ENCODE measurements at regions not wholly inside any gene's neighbourhood (a gene's known extent, or its start where the extent isn't known, plus 50 kb on each side); places are given as distances from the start of the nearest gene placed in this dataset.
"Not testable (repeated sequence)": the region's sequence is repeated elsewhere in the genome, so short reads cannot be mapped to it uniquely, and the experiment has no call there.

DNA sequence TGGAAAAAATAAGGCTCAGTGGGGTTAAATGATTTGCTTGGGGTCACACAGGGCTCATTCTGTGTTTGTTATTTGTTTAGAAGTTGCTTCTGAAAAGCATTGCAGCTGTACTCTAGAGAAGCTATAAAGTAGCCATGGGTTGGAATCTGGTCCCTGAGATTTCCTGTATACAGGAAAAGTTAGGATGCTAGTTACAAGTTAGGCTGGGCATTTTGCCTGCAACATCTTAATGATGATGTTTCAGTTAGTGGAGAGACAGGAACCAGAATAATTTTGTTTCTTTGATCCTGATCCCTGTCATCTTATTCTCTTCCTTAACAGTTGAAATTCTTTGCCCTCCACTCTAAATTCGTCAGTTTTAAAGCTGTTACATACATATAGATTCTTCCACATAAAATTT is 445.3 kb downstream of the OTOL1 start:
- H3K36me3 ChIP-seq (ENCODE audit: low read depth, low read length), result no peaks in the 10 kb centered on the region
- DNase-seq (no peak), ATAC-seq (no peak)
- BruUV-seq (replicated peaks), result no TSS peak
- no peaks in the 10 kb centered on the region for H3K79me2 ChIP-seq (ENCODE audit: low read length)
- H3K4me1 ChIP-seq (ENCODE audit: insufficient read depth, low read length), result 0 out of 2 replicates have a peak, but pooled peaks cover 7% of the 10 kb centered on the region
- H3K9me3 ChIP-seq (ENCODE audit: low read length), result no peaks in the 10 kb centered on the region
- H4K20me1 ChIP-seq (ENCODE audit: low read length), result no peaks in the 10 kb centered on the region
- H3K27me3 ChIP-seq (ENCODE audit: low read length), result no peaks in the 10 kb centered on the region
- TF ChIP-seq CTCF (conservative IDR thresholded peaks at IDR 0.05; ENCODE audit: low read depth, low read length), result no peak
- no peak overlapping the region for H2AFZ ChIP-seq (ENCODE audit: low read length)
- no peaks in the 10 kb centered on the region for H3F3A ChIP-seq (ENCODE audit: low read length, unreplicated experiment)
- no peak overlapping the region for H3K4me2 ChIP-seq (ENCODE audit: low read length)
- no peak overlapping the region for H3K9ac ChIP-seq (ENCODE audit: low read length)
- CTCF ChIA-PET, result no interaction called here
- no peak overlapping the region for H3K4me3 ChIP-seq (ENCODE audit: low read length)
- H3K27ac ChIP-seq (ENCODE audit: low read length), result no peak overlapping the region
- intact Hi-C loops (cut with micrococcal nuclease), result no loop called here
- POLR2A ChIA-PET (ENCODE audit: unreplicated experiment), result no interaction called here
- no peaks in the 10 kb centered on the region for H3K9me2 ChIP-seq (replicated peaks; ENCODE audit: low read length)

DNA sequence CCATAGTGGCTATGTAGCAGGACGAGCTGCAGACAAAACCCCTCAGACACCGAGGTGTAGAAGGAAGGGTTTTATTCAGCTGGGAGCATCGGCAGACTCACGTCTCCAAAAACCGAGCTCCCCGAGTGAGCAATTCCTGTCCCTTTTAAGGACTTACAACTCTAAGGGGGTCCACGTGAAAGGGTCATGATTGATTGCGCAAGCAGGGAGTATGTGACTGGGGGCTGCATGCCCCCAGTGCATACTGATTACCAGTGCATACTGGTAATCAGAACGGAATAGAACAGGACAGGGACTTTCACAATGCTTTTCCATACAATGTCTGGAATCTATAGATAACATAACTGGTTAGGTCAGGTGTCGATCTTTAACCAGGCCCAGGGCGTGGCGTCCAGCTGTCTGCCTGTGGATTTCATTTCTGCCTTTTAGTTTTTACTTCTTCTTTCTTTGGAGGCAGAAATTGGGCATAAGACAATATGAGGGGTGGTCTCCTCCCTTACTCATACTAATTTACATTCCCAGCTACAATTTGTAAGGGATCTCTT is 447.3 kb downstream of the OTOL1 start:
- DNase-seq; H3K9me2 ChIP-seq (replicated peaks; ENCODE audit: low read length); H4K20me1 ChIP-seq (ENCODE audit: low read length); H3K4me1 ChIP-seq (ENCODE audit: insufficient read depth, low read length); intact Hi-C loops (cut with micrococcal nuclease); H3K4me3 ChIP-seq (ENCODE audit: low read length); H3K27me3 ChIP-seq (ENCODE audit: low read length); ATAC-seq; CTCF ChIA-PET; H3K9me3 ChIP-seq (ENCODE audit: low read length); H3F3A ChIP-seq (ENCODE audit: low read length, unreplicated experiment); H2AFZ ChIP-seq (ENCODE audit: low read length); H3K4me2 ChIP-seq (ENCODE audit: low read length); H3K79me2 ChIP-seq (ENCODE audit: low read length); H3K36me3 ChIP-seq (ENCODE audit: low read depth, low read length); POLR2A ChIA-PET (ENCODE audit: unreplicated experiment); H3K27ac ChIP-seq (ENCODE audit: low read length); H3K9ac ChIP-seq (ENCODE audit: low read length); BruUV-seq (replicated peaks): not testable (repeated sequence)

DNA sequence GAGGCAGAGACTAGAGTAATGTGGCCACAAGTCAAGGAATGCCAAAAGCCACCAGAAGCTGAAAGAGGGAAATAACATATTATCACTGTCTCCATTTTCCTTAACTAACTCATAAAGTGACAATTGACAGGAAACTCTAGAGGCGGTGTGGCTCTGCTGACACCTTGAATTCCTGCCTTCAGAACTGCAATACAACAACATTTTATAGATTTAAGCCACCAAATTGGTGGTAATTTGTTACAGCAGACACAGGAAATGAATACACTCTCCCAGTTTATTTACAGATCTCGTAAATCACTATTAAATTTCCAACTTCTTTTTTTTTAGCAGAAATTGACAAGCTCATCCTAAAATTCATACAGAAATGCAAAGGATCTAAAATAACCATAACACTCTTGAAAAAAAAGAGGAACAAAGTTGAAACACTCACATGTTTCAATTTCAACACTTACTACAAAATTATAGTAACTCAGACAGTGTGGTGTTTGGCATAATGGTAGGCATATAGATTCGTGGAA is 449.9 kb downstream of the OTOL1 start:
- H2AFZ ChIP-seq (ENCODE audit: low read length), result no peak overlapping the region
- CTCF ChIA-PET, result no interaction called here

More for the DNA sequence above, 449.9 kb downstream of the OTOL1 start:
- no peaks in the 10 kb centered on the region for H3K27me3 ChIP-seq (ENCODE audit: low read length)
- DNase-seq (no peak), ATAC-seq (peak; percentile 22; the same call in 1 of the 2 replicates)
- no peak overlapping the region for H3K4me3 ChIP-seq (ENCODE audit: low read length)
- no peaks in the 10 kb centered on the region for H3F3A ChIP-seq (ENCODE audit: low read length, unreplicated experiment)
- no TSS peak for BruUV-seq (replicated peaks)
- TF ChIP-seq CTCF (conservative IDR thresholded peaks at IDR 0.05; ENCODE audit: low read depth, low read length), result no peak
- no peak for TF ChIP-seq EZH2 (IDR thresholded peaks at IDR 0.05; ENCODE audit: low read length, unreplicated experiment)
- TF ChIP-seq EZH2phosphoT487 (IDR thresholded peaks at IDR 0.05; ENCODE audit: borderline replicate concordance, low read length), result no peak
- H3K9me3 ChIP-seq (ENCODE audit: low read length), result no peaks in the 10 kb centered on the region
- no peaks in the 10 kb centered on the region for H3K9me2 ChIP-seq (replicated peaks; ENCODE audit: low read length)
- H3K79me2 ChIP-seq (ENCODE audit: low read length), result no peaks in the 10 kb centered on the region
- H3K4me1 ChIP-seq (ENCODE audit: insufficient read depth, low read length), result 0 out of 2 replicates have a peak, but pooled peaks cover 7% of the 10 kb centered on the region
- H3K36me3 ChIP-seq (ENCODE audit: low read depth, low read length), result no peaks in the 10 kb centered on the region
- intact Hi-C loops (cut with micrococcal nuclease), result no loop called here
- H3K4me2 ChIP-seq (ENCODE audit: low read length), result no peak overlapping the region
- H4K20me1 ChIP-seq (ENCODE audit: low read length), result no peaks in the 10 kb centered on the region
- H3K9ac ChIP-seq (ENCODE audit: low read length), result no peak overlapping the region
- H3K27ac ChIP-seq (ENCODE audit: low read length), result no peak overlapping the region
- POLR2A ChIA-PET (ENCODE audit: unreplicated experiment), result no interaction called here
